NCI-H2029 treated with DMSO at 0.1 percent for 48 hours (cell line): ENCODE measurements at regions not wholly inside any gene's neighbourhood (a gene's known extent, or its start where the extent isn't known, plus 50 kb on each side); places are given as distances from the start of the nearest gene placed in this dataset.

Experiments
- DNase-seq: peaks from one replicate; lab custom pipeline; 2025; lab: John Stamatoyannopoulos, UW

- no peak for DNase-seq
Measured at GRCh38 chr5:6832994-6833393, 119.8 kb downstream of the TENT4A start.

- no peak for DNase-seq
Measured at GRCh38 chr5:6833406-6833805, 120.2 kb downstream of the TENT4A start.

GRCh38 chr5:6837095-6837494 is 123.9 kb downstream of the TENT4A start:
- DNase-seq, result no peak

GRCh38 chr5:6837519-6838110 is 124.4 kb downstream of the TENT4A start:
- DNase-seq, result no peak

GRCh38 chr5:6838736-6839135 is 125.5 kb downstream of the TENT4A start:
- no peak for DNase-seq

- DNase-seq, result no peak
Measured at GRCh38 chr5:6840136-6840793, 127.0 kb downstream of the TENT4A start.

- no peak for DNase-seq
Measured at GRCh38 chr5:6843335-6843734, 130.1 kb downstream of the TENT4A start.

GRCh38 chr5:6843821-6844220 is 130.6 kb downstream of the TENT4A start:
- DNase-seq, result no peak

GRCh38 chr5:6845856-6846255 is 132.6 kb downstream of the TENT4A start:
- no peak for DNase-seq

- DNase-seq, result no peak
Measured at GRCh38 chr5:6847870-6848269, 134.6 kb downstream of the TENT4A start.

GRCh38 chr5:6849316-6850105 is 136.3 kb downstream of the TENT4A start:
- no peak for DNase-seq

- DNase-seq, result no peak
Measured at GRCh38 chr5:6850106-6850432, 136.8 kb downstream of the TENT4A start.

- no peak for DNase-seq
Measured at GRCh38 chr5:6856653-6857052, 143.4 kb downstream of the TENT4A start.

- no peak for DNase-seq
Measured at GRCh38 chr5:6858419-6858818, 145.2 kb downstream of the TENT4A start.

GRCh38 chr5:6859023-6859422 is 145.8 kb downstream of the TENT4A start:
- DNase-seq, result no peak

- no peak for DNase-seq
Measured at GRCh38 chr5:6859951-6860638, 146.9 kb downstream of the TENT4A start.

- no peak for DNase-seq
Measured at GRCh38 chr5:6861036-6861435, 147.8 kb downstream of the TENT4A start.

GRCh38 chr5:6861667-6862066 is 148.4 kb downstream of the TENT4A start:
- DNase-seq, result no peak

- no peak for DNase-seq
Measured at GRCh38 chr5:6862306-6862705, 149.1 kb downstream of the TENT4A start.

GRCh38 chr5:6867712-6868111 is 154.5 kb downstream of the TENT4A start:
- no peak for DNase-seq

- DNase-seq, result no peak
Measured at GRCh38 chr5:6868171-6868570, 154.9 kb downstream of the TENT4A start.

- no peak for DNase-seq
Measured at GRCh38 chr5:6868575-6869215, 155.5 kb downstream of the TENT4A start.
